NCI-H1092 (cell line): ENCODE measurements at regions not wholly inside any gene's neighbourhood (a gene's known extent, or its start where the extent isn't known, plus 50 kb on each side); places are given as distances from the start of the nearest gene placed in this dataset.
"Not testable (repeated sequence)": the region's sequence is repeated elsewhere in the genome, so short reads cannot be mapped to it uniquely, and the experiment has no call there.

Experiments
- DNase-seq: peaks from one replicate; lab custom pipeline; 2025; lab: John Stamatoyannopoulos, UW

DNA sequence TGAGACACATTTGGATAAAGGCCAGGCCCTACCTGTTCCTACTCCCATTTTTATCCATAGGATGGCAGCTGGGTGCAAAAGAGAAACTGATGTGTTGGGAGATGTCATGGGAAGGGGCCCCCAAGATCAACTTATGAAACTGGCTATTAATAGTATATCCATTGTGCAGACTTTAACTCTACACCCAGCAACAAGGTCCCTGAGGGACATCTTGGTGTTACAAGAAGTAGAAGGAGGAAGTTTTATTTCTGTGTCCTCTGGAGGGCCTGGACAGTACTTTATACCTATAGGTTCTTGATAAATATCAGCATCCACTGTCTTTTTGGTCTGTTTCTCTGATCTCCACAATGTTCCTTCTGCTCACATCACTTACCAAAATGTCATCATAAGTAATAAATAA, 84.6 kb downstream of the BTG1 start:
- no peak for DNase-seq

DNA sequence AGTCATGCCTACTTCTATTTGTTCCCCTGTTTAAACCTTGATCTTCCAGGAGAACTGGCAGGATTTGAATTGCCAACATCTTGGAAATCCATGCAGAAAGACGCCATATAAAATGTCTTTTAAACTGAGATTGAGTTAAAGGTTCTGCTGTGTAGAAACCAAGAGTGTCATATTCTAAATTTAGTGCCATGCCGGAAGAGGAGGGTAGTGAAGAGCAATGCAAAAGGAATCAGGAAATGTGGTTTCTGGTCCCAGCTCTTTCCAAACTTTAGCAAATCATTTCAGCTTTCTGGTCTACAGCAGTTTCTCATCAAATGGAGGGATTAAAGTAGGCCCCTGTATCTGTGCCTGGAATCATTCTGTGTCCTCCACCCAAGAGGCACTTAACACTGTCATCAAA, 85.7 kb downstream of the BTG1 start:
- no peak for DNase-seq

GRCh38 chr12:92058664-92059063, 87.0 kb downstream of the BTG1 start:
- DNase-seq = no peak

DNA sequence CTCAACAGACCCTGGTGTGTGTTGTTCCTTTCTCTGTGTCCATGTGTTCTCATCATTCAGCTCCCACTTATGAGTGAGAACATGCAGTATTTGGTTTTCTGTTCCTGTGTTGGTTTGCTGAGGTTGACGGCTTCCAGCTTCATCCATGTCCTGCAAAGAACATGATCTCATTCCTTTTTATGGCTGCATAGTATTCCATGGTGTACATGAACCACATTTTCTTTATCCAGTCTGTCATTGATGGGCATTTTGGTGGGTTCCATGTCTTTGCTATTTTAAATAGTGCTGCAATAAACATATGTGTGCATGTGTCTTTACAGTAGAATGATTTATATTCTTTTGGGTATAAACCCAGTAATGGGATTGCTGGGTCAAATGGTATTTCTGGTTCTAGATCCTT, 88.9 kb downstream of the BTG1 start:
- DNase-seq = not testable (repeated sequence)

DNA sequence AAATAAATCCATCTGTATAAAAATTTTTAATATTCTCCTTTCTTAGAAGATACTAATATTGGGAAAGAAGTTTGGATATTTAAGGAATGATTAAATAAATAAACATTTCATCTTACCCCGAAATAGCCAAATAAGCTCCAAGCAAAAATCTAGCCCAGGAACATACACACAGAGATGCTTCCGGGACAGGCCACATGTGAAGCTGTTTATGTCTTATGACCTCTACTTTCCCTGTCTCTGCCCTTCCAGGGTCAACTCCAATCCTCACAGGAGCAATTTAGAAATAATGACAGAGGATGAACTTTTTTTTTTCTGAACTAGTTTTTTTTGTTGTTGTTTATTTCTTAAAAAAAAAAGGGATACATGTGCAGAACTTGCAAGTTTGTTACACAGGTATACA, 89.4 kb downstream of the BTG1 start:
- no peak for DNase-seq

GRCh38 chr12:92055877-92056276, 89.8 kb downstream of the BTG1 start:
- DNase-seq = no peak

GRCh38 chr12:92051441-92051840, 94.2 kb downstream of the BTG1 start:
- no peak for DNase-seq

GRCh38 chr12:92049403-92049802, 96.2 kb downstream of the BTG1 start:
- DNase-seq = no peak

- no peak for DNase-seq
Observed at GRCh38 chr12:92047393-92047826, 98.2 kb downstream of the BTG1 start.

DNA sequence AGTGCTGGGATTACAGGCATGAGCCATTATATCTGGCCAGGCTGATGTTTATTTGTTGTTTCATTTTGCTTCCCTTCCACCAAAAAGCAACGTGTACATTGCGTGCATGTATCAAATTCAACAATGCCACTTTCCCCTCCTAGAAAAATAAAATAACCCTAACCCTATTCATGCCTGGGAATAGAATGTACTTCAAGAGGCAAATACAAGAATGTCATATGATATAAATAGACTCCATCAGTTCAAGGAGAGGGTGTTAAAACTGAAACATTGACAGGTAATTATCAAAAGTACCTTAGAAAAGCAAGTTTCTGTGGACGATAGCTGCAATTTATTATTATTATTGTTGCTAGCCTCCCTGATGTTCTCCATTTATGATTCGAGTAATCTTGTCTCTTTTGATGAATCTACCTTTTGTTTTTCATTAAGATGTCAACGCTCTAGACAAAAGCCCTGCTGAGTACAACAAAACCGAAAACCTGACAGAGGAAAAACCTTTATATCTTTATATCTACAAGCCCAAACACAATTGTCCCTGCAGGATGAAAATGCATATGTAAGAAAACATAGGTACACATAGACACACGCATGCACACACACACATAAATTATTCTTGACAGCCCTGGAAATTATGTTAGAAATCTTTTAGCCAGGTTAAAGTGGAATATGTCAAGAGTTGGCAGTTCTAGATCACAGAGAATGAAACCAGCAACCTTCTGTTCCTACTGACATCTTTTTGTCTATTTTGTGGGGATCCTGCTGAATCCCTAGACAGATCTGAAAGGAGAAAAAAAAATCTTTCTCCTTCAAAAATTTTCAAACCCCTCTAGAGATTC, 98.9 kb downstream of the BTG1 start:
- DNase-seq = no peak

- no peak for DNase-seq
Observed at GRCh38 chr12:92045852-92046251, 99.8 kb downstream of the BTG1 start.

DNA sequence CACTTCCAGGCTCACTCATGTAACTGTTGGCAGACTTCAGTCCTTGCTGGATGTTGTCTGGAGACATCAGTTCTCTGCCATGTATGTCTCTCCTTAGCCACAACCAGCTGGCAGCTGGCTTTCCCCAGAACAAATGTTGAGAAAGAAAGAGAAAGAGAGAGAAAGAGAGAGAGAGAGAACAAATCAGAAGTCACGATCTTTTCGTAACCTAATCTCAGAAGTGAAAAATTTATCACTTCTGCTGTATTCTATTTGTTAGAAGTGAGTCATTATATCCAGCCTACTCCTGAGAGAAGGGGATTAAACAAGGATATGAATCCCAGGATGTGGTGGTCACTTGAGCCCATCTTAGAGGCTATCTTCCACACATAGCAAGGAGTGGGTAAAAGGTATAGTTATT, 101.2 kb downstream of the BTG1 start:
- DNase-seq = no peak

- DNase-seq = no peak
Observed at GRCh38 chr12:92042791-92043531, 102.7 kb downstream of the BTG1 start.

- no peak for DNase-seq
Observed at GRCh38 chr12:92041742-92042141, 103.9 kb downstream of the BTG1 start.

- DNase-seq = no peak
Observed at GRCh38 chr12:92039046-92039445, 106.6 kb downstream of the BTG1 start.

- DNase-seq = no peak
Observed at GRCh38 chr12:92038476-92038875, 107.2 kb downstream of the BTG1 start.

- DNase-seq = no peak
Observed at GRCh38 chr12:92036771-92037453, 108.7 kb downstream of the BTG1 start.

DNA sequence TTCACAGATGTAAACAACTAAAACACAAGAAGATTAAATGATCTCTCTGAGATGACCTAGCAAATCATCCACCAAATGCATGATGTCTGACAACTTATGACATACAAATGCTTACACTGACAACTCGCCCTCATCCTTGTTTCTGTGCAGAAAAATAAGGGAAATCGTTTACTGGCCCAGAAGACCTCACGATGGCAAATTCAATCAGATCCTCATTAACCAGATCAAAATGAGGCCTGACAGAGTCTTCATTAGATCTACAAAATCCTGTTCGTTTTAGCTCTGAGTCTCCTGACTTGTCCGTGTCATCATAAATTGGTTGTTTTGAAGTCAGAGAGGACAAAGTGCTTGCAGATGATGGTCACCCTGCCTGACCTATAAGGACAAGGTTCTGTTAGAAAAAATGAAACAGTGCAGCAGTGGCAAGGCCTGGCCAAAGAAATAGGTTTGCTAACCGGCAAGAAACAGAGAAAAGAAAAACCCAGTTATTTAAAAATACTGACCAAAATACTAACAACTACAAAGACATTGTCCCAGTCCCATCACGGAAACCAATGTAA, 109.5 kb downstream of the BTG1 start:
- DNase-seq = no peak

GRCh38 chr12:92035477-92035876, 110.2 kb downstream of the BTG1 start:
- no peak for DNase-seq

DNA sequence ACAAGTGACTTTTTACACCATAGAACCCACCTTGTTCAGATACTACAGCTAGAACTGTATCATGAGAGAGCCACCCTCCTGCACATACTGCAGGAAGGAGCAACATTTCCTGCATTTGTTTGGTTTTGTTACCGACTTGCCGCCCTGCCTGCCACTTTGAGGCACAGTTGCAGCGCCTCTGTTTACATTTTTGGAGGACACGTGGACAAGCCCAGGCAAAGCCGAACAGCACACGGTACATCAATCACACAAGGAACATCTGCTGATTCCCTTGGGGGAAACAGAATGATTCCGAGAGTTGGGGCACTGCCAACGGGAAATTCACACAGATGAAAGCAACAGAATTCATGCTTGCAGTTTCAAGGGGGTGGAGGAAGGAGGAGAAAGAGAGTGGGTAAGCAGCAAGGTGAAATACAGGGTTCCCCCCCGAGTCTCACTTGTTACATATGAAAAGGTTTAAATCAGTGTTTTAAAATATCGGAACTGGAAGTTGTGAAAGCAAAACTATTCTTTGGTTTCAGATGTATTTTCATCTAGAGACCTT, 110.7 kb downstream of the BTG1 start:
- DNase-seq = peak; percentile 51

- DNase-seq = no peak
Observed at GRCh38 chr12:92034083-92034482, 111.6 kb downstream of the BTG1 start.

DNA sequence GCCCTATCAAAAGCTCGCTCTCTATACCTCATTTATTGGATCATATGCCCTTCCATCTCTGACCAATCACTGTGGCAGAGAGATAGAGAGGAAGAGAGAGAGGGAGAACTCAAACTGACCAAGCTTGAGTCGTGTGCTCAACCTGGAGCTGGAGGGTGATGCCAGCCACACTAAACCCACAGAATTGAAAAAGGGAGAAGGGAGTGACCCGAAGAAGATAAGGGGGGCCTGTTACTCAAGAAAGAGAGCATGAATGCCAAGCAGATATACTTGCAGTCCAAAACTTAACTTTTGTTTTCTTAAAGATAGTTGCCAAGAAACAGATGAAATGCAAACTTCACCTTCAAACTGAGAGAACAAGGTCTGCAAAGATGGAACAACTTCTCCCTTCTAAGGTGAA, 112.7 kb downstream of the BTG1 start:
- no peak for DNase-seq
